ENCODE measurements at regions not wholly inside any gene's neighbourhood (a gene's known extent, or its start where the extent isn't known, plus 50 kb on each side); places are given as distances from the start of the nearest gene placed in this dataset.

GRCh38 chr6:747028-747427 lies 54.1 kb upstream of the EXOC2 start:
- DNase-seq = no peak

GRCh38 chr6:744666-745353 lies 51.9 kb upstream of the EXOC2 start:
- no peak for DNase-seq

DNA sequence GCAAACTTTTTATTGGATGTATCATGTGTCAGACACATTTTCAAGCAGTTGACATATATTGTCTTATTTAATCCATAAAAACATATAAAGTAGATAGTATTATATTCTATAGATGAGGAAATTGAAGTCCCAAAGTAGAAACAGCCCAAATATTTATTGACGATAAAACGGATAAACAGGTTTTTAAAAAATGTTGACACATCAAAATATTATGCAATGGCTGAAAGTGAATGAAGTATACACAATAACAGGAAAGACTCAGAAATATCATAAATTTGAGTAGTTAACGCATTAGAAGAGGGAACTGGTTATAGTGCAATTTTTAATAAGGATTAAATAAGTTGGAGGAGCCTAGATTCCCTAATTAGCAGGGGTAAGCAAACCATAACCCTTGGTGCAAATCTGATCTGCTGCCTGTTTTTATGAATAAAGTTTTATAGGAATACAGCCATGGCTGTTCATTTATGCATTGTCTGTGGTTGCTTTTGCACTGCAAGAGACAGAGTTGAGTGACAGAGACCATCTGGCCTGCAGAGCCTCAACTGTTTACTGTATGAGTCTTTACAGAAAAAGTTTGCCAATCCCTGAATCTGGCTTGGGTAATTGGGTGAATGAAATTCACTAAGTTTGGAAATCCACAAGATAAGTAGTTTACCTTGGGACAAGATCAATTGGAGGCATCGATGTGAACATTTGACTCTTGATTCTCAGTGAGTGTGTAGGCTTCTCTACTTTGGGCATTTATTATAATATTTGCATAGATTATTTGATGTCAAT lies 50.6 kb upstream of the EXOC2 start:
- DNase-seq = no peak
